ENCODE measurements at regions not wholly inside any gene's neighbourhood (a gene's known extent, or its start where the extent isn't known, plus 50 kb on each side); places are given as distances from the start of the nearest gene placed in this dataset.

DNA sequence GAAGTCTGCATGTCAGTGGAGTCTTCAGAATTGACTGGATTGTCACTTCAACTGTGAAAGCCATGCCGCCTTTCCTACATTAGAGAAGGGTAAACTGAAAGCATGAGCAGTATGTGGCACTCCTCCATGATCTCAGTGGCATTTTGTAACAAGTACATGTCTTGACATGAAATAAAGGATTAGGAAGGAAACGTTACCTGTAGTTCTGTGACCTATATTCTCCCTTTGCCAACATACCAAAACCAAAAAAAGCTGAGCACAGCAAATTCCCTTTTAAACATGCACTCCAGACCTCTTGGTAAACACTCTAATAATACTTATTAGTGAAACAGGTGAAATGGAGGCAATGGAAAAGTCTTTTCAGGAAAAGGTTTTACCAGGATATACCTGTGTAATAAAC lies 344.2 kb downstream of the GRIA2 start:
- Histone ChIP-seq H3K4me3 (ENCODE audit: low read length) (no peak overlapping the region), H3K36me3 (ENCODE audit: insufficient read depth, low read length) (no peaks in the 10 kb centered on the region), H3K27me3 (ENCODE audit: control insufficient read depth, insufficient read depth, low read length) (no peaks in the 10 kb centered on the region), H3K9ac (ENCODE audit: low read depth, low read length) (no peak overlapping the region), H3K4me1 (ENCODE audit: control insufficient read depth, insufficient read depth, low read length) (no peaks in the 10 kb centered on the region), H3K4me2 (ENCODE audit: low read length) (no peak overlapping the region), H3K9me3 (replicated peaks; ENCODE audit: low read length) (no peaks in the 10 kb centered on the region)

DNA sequence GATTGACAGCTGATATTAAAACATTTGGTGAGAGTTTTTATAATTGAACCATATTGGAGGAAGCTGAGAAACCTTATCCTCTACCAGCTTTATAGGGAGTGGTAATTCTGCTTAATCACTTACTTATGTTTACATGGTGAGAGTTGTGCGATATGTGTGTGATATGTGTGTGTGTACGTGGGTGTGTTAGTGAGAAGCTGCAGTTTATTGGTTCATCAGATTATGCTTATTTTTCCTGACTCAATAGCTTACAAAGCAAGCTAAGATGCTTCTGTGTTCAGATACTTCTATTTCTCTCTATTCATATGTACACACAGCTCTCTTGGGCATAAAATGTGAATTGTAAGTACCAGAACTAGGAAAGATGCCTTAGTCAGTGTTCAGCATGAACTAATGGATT lies 343.7 kb downstream of the GRIA2 start:
- Histone ChIP-seq H3K36me3 (ENCODE audit: insufficient read depth, low read length) (no peaks in the 10 kb centered on the region), H3K9me3 (replicated peaks; ENCODE audit: low read length) (no peaks in the 10 kb centered on the region), H3K4me1 (ENCODE audit: control insufficient read depth, insufficient read depth, low read length) (no peaks in the 10 kb centered on the region)

DNA sequence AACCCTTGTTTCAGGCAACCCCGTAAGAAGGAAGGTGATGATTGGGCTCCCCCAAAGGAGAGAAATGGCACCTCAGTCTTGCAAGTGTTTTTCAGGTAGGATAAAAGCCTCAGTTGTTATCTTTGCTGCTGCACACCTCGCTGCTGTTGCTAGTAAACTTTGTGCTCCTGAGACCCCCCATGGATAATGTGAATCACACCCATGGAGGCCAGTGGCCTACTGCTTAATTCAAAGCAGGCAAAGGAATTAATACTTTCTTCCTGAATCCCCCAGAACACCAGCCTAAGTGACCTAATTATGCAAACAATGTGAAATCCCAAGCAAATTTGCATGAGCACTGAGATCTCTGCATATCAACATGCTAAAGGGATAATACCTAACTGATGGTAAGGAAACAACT lies 337.5 kb downstream of the GRIA2 start:
- Histone ChIP-seq H3K9me3 (replicated peaks; ENCODE audit: low read length) (no peaks in the 10 kb centered on the region), H3K9ac (ENCODE audit: low read depth, low read length) (no peak overlapping the region), H3K4me3 (ENCODE audit: low read length) (no peak overlapping the region), H3K36me3 (ENCODE audit: insufficient read depth, low read length) (no peaks in the 10 kb centered on the region), H3K4me2 (ENCODE audit: low read length) (no peak overlapping the region), H3K27me3 (ENCODE audit: control insufficient read depth, insufficient read depth, low read length) (no peaks in the 10 kb centered on the region), H3K4me1 (ENCODE audit: control insufficient read depth, insufficient read depth, low read length) (no peaks in the 10 kb centered on the region)

More for the DNA sequence above, 343.7 kb downstream of the GRIA2 start:
- Histone ChIP-seq H3K4me2 (ENCODE audit: low read length) (no peak overlapping the region), H3K4me3 (ENCODE audit: low read length) (no peak overlapping the region), H3K9ac (ENCODE audit: low read depth, low read length) (no peak overlapping the region), H3K27me3 (ENCODE audit: control insufficient read depth, insufficient read depth, low read length) (no peaks in the 10 kb centered on the region)

DNA sequence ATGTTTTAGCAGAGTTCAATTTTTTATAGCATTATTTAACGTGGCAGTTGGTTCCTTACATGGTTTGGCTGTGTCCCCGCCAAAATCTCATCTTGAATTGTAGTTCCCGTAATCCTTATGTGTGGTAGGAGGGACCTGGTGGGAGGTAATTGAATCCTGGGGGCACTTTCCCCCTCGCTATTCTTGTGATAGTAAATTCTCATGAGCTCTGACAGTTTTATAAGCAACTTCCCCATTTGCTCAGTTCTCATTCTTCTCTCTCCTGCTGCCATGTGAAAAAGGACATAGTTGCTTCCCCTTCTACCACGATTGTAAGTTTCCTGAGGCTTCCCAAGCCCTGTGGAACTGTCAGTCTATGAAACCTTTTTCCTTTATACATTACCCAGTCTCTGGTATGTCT lies 329.5 kb downstream of the GRIA2 start:
- no peak overlapping the region for H3K4me2 ChIP-seq (ENCODE audit: low read length)
- no peaks in the 10 kb centered on the region for H3K27me3 ChIP-seq (ENCODE audit: control insufficient read depth, insufficient read depth, low read length)
- no peaks in the 10 kb centered on the region for H3K4me1 ChIP-seq (ENCODE audit: control insufficient read depth, insufficient read depth, low read length)
- no peak overlapping the region for H3K9ac ChIP-seq (ENCODE audit: low read depth, low read length)
- no peaks in the 10 kb centered on the region for H3K9me3 ChIP-seq (replicated peaks; ENCODE audit: low read length)
- no peak overlapping the region for H3K4me3 ChIP-seq (ENCODE audit: low read length)
- no peaks in the 10 kb centered on the region for H3K36me3 ChIP-seq (ENCODE audit: insufficient read depth, low read length)

DNA sequence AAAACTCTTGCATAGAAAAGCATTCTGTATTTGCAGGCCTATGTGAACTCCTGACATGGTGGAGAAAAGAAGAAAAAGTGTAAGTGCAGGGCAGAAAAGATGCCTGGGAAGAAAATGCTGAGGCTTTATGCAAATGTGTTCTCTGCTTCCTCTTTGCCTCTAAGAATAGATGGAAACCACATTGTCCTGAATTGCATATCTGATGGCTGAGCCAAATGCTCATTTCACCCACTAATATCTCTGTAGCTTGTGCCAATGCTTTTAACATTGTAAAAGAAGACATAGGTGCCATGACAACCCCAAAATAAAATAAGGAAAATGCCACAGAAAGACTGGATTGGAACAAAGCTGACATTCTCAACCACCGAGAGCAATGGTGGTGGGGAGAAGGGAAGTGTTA lies 307.4 kb downstream of the GRIA2 start:
- H3K27me3 ChIP-seq (ENCODE audit: control insufficient read depth, insufficient read depth, low read length), result no peaks in the 10 kb centered on the region
- H3K36me3 ChIP-seq (ENCODE audit: insufficient read depth, low read length), result no peaks in the 10 kb centered on the region
- H3K9ac ChIP-seq (ENCODE audit: low read depth, low read length), result no peak overlapping the region
- peaks cover 5% of the 10 kb centered on the region for H3K9me3 ChIP-seq (replicated peaks; ENCODE audit: low read length)
- no peak overlapping the region for H3K4me3 ChIP-seq (ENCODE audit: low read length)
- no peaks in the 10 kb centered on the region for H3K4me1 ChIP-seq (ENCODE audit: control insufficient read depth, insufficient read depth, low read length)
- no peak overlapping the region for H3K4me2 ChIP-seq (ENCODE audit: low read length)

DNA sequence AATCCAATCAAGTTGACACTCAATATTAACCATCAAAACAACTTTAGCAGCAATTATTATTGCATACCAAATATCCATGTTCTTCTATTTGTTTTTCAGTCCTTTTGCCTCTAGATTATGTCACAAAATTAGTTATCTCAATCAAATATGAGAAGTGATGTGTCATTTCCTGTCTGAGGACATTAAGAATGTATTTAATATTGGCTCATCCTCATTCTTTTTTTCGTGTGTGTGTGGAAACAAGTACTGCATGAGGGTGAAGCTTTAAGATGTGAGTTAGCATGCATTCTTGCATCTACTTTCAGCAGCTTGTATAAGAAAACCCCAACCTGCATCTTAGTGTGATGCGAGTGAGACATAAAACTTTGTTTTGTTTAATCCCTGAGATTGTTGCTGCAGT lies 301.4 kb downstream of the GRIA2 start:
- no peak overlapping the region for H3K4me2 ChIP-seq (ENCODE audit: low read length)
- H3K4me3 ChIP-seq (ENCODE audit: low read length), result no peak overlapping the region
- H3K36me3 ChIP-seq (ENCODE audit: insufficient read depth, low read length), result no peaks in the 10 kb centered on the region
- H3K9ac ChIP-seq (ENCODE audit: low read depth, low read length), result no peak overlapping the region
- H3K27me3 ChIP-seq (ENCODE audit: control insufficient read depth, insufficient read depth, low read length), result no peaks in the 10 kb centered on the region
- H3K9me3 ChIP-seq (replicated peaks; ENCODE audit: low read length), result no peaks in the 10 kb centered on the region
- no peaks in the 10 kb centered on the region for H3K4me1 ChIP-seq (ENCODE audit: control insufficient read depth, insufficient read depth, low read length)

DNA sequence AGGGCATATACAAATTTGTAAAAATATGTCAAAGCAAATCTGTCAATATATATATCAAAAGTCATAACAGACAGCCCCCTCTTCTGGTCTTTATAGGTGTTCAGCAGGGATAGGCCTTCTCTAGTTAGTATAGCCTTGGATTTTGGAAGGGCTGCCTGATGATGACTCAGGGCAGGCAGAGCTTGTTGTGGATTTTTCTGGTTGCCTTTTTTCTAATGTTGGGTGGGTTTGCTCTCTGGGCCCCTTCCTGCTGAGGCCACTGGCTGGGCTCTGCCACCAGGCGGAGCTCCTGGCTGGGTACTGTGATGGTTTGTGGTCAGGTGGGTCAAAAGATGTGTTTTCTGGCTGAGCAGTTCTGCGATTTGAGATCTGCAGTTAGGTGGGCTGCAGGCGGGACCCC lies 294.2 kb downstream of the GRIA2 start:
- Histone ChIP-seq H3K9ac (ENCODE audit: low read depth, low read length) (no peak overlapping the region), H3K36me3 (ENCODE audit: insufficient read depth, low read length) (no peaks in the 10 kb centered on the region), H3K4me3 (ENCODE audit: low read length) (no peak overlapping the region), H3K4me1 (ENCODE audit: control insufficient read depth, insufficient read depth, low read length) (no peaks in the 10 kb centered on the region), H3K27me3 (ENCODE audit: control insufficient read depth, insufficient read depth, low read length) (no peaks in the 10 kb centered on the region), H3K4me2 (ENCODE audit: low read length) (no peak overlapping the region), H3K9me3 (replicated peaks; ENCODE audit: low read length) (no peaks in the 10 kb centered on the region)

DNA sequence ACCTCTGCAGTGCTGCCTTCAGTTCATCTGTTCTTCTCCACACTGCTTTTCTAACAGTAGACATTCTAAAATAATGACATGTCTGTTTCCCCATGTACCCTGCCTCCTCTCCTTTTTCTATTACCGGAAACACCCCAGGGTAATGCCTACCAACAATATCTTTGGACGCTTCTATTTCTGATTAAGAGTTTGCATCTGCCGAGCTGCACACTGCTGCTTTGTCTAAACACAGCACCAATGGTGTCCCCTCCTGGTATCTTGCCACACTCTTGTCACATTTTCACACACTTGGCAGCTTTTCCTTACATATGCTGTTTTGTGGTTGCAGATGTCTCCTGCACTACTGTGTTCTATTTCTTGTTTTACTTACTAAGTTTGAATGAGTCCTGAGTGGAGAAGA lies 288.8 kb downstream of the GRIA2 start:
- Histone ChIP-seq H3K9me3 (replicated peaks; ENCODE audit: low read length) (no peaks in the 10 kb centered on the region), H3K4me1 (ENCODE audit: control insufficient read depth, insufficient read depth, low read length) (no peaks in the 10 kb centered on the region), H3K36me3 (ENCODE audit: insufficient read depth, low read length) (no peaks in the 10 kb centered on the region), H3K4me2 (ENCODE audit: low read length) (no peak overlapping the region), H3K9ac (ENCODE audit: low read depth, low read length) (no peak overlapping the region), H3K27me3 (ENCODE audit: control insufficient read depth, insufficient read depth, low read length) (no peaks in the 10 kb centered on the region), H3K4me3 (ENCODE audit: low read length) (no peak overlapping the region)

DNA sequence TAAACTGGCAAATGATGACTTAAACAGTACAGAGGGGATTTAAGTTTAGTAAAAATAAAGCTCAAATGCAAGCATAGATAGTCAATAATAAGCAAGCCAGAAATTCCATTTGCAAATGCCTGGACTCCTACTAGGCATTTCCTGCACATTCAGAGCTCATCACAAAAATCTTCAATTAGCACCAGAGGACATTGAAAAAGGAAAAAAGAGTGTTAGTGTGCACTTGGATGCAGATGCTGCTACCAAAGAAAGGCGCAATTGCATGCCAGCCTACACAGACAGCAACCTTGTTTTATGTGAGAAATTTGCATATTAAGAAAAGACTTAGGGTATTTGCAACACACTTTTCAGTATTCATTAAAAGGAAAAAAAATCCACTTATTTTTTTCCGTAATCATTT lies 282.1 kb downstream of the GRIA2 start:
- Histone ChIP-seq H3K4me1 (ENCODE audit: control insufficient read depth, insufficient read depth, low read length) (no peaks in the 10 kb centered on the region), H3K4me3 (ENCODE audit: low read length) (no peak overlapping the region), H3K9me3 (replicated peaks; ENCODE audit: low read length) (no peaks in the 10 kb centered on the region), H3K9ac (ENCODE audit: low read depth, low read length) (no peak overlapping the region), H3K4me2 (ENCODE audit: low read length) (no peak overlapping the region), H3K36me3 (ENCODE audit: insufficient read depth, low read length) (no peaks in the 10 kb centered on the region), H3K27me3 (ENCODE audit: control insufficient read depth, insufficient read depth, low read length) (no peaks in the 10 kb centered on the region)

DNA sequence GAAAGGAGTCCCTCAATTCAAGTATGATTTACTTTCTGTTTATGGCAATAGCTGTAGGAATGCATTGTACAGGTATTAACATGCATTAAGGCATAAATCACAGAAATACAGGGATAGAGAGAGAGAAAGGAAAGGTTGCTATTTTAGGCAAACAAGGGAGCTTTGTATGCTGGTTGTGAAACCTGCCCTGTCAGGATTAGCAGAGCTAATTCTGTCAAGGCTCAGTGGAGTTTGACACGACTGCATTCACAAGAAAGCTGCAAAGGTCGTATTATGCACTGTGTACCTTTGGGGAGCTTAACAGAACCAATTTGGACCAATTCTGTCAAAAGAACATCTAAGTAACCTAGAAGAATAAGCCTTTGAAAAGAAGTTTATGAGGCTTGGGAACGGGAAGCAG lies 239.3 kb downstream of the GRIA2 start:
- Histone ChIP-seq H3K27me3 (ENCODE audit: control insufficient read depth, insufficient read depth, low read length) (no peaks in the 10 kb centered on the region), H3K9me3 (replicated peaks; ENCODE audit: low read length) (no peaks in the 10 kb centered on the region), H3K36me3 (ENCODE audit: insufficient read depth, low read length) (no peaks in the 10 kb centered on the region), H3K9ac (ENCODE audit: low read depth, low read length) (no peak overlapping the region), H3K4me3 (ENCODE audit: low read length) (no peak overlapping the region), H3K4me1 (ENCODE audit: control insufficient read depth, insufficient read depth, low read length) (no peaks in the 10 kb centered on the region), H3K4me2 (ENCODE audit: low read length) (no peak overlapping the region)

DNA sequence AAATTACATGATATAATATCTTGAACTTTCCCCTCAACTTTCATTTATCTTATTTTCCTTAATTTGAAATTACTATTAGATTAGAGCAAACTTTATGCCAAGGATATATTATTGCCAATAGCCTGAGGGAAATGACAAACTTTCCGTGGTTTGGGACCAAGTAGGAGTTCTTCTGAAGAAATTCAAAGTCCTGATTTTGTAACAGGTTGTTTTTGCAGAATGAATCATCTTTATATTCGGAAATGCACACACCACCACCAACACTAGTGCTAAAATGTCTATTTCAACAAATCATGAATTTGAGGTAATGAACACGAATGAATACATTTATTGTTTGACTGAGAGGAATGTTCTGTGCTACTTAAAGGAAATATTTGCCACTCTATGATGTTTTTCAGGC lies 226.7 kb downstream of the GRIA2 start:
- Histone ChIP-seq H3K27me3 (ENCODE audit: control insufficient read depth, insufficient read depth, low read length) (no peaks in the 10 kb centered on the region), H3K36me3 (ENCODE audit: insufficient read depth, low read length) (no peaks in the 10 kb centered on the region), H3K9me3 (replicated peaks; ENCODE audit: low read length) (no peaks in the 10 kb centered on the region), H3K4me3 (ENCODE audit: low read length) (no peak overlapping the region), H3K9ac (ENCODE audit: low read depth, low read length) (no peak overlapping the region), H3K4me2 (ENCODE audit: low read length) (no peak overlapping the region), H3K4me1 (ENCODE audit: control insufficient read depth, insufficient read depth, low read length) (no peaks in the 10 kb centered on the region)

DNA sequence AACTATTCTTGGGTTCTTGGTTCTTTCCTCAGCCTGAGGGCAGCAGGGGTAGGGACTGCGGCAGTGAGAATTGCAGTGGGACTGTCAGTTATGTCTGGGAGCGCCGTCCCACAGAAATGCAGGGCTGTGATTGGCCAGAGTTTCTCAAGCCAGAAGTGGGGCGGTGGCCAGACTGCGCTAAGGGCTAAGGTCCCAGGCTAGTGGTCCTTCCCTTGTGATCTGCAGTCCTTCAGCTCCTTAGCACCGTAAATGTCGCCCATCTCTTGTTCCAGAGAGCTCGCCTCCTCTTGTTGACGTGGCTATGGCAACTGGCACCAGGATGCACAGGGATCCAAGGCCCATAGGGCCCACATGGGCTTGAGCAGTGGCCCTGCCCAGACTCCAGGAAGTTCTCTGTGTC lies 223.5 kb downstream of the GRIA2 start:
- H3K27me3 ChIP-seq (ENCODE audit: control insufficient read depth, insufficient read depth, low read length), result no peaks in the 10 kb centered on the region
- no peaks in the 10 kb centered on the region for H3K9me3 ChIP-seq (replicated peaks; ENCODE audit: low read length)
- H3K9ac ChIP-seq (ENCODE audit: low read depth, low read length), result no peak overlapping the region
- H3K36me3 ChIP-seq (ENCODE audit: insufficient read depth, low read length), result no peaks in the 10 kb centered on the region
- no peak overlapping the region for H3K4me2 ChIP-seq (ENCODE audit: low read length)
- H3K4me1 ChIP-seq (ENCODE audit: control insufficient read depth, insufficient read depth, low read length), result no peaks in the 10 kb centered on the region
- no peak overlapping the region for H3K4me3 ChIP-seq (ENCODE audit: low read length)

DNA sequence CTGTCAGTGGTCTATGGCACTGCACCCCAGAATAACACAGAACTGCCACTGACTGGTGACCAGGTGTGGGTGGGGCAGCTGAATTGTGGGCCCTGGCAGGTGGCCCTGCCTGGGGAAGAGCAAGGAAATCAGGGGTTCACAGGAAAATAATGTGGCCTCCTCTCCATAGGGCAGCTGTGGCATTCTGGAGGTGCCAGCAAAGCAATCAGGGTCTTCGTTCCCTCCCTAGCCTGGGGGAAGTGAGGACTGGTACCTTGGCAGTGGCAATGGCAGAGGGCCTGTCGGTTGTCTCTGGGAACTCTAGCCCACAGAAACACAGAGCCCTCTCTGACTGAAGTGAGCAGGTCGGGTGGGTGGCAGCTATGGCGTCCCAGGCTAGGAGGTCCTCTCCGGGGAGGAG lies 223.0 kb downstream of the GRIA2 start:
- Histone ChIP-seq H3K4me3 (ENCODE audit: low read length) (no peak overlapping the region), H3K9ac (ENCODE audit: low read depth, low read length) (no peak overlapping the region), H3K27me3 (ENCODE audit: control insufficient read depth, insufficient read depth, low read length) (no peaks in the 10 kb centered on the region), H3K4me1 (ENCODE audit: control insufficient read depth, insufficient read depth, low read length) (no peaks in the 10 kb centered on the region), H3K9me3 (replicated peaks; ENCODE audit: low read length) (no peaks in the 10 kb centered on the region), H3K4me2 (ENCODE audit: low read length) (no peak overlapping the region), H3K36me3 (ENCODE audit: insufficient read depth, low read length) (no peaks in the 10 kb centered on the region)
